AML-193 (cell line): ENCODE measurements at regions not wholly inside any gene's neighbourhood (a gene's known extent, or its start where the extent isn't known, plus 50 kb on each side); places are given as distances from the start of the nearest gene placed in this dataset.
"Not testable (repeated sequence)": the region's sequence is repeated elsewhere in the genome, so short reads cannot be mapped to it uniquely, and the experiment has no call there.

ENCODE experiments used
- DNase-seq, 2 experiments: peaks; one replicate each; lab custom pipeline; 2025; lab: John Stamatoyannopoulos, UW

DNA sequence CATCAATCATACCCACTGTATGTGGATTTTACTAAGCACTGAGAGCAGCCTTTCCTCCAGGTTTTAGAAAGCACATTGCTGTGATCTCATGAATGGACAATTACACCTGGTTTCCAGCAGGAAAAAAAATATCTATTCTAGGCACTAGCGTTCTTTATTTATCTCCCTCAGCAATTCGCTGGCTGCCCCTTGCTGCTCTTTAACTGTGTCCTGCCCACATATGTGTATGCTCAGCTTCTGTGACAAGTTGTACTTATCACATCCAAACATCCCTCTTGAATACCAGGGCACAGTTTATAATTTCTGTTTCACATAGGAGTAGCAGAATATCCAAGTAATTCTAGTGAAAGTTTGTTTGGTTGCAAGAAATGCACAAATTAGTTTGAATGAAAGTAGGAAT lies 146.8 kb downstream of the USP46 start:
- no peak for DNase-seq

DNA sequence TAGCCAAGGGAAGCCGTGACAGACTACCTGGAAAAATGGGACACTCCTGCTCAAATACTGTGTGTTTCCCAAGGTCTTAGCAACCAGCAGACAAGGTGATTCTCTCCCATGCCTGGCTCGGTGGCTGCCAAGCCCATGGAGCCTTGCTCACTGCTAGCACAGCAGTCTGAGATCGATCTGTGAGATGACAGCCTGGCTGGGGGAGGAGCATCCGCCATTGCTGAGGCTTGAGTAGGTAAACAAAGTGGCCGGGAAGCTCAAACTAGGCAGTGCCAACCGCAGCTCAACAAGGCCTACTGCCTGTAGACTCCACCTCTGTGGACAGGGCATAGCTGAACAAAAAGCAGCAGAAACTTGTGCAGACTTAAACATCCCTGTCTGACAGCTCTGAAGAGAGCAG lies 137.0 kb downstream of the USP46 start:
- DNase-seq, result not testable (repeated sequence)

DNA sequence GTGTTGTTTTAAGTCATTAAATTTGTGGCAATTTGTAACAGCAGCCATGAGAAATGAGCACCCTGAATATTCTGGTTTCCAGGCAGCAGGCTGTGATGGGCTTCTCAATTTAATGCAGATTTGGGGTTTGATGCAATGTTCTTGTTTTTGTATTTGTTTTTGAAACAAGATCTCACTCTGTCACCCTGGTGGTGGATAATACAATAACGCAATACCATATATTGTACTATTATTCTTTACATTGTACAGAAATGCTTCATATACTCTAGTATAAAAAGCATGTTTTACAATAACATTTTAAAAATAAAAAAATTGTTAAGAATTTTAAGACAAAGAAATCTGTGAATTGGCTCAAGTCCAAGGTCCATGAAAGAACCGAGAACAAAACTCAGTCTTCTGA lies 129.1 kb downstream of the USP46 start:
- no peak for DNase-seq

DNA sequence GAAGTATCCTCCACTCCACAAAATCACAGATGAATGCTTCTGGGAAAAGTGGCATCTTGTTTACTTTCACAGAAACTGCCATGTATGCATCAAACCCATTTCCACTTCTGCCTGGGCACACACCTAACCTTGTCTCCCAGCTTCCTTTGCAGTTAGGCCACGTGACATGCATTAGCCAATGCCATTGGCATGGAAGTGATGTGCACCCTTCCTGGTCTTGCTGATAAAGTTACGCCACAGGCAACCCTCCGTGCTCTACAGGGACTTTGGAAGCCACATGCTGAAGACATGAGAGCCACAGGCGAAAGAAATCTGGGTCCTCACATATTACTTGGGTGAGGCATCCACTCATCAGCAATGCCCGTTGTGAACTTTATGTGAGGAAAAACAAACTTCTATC lies 123.3 kb downstream of the USP46 start:
- no peak for DNase-seq
